Activated T-helper 17 cell treated with anti-CD3 and anti-CD28 coated beads, Interleukin-2, amount 50 U/mL, for 72 hours (primary cell): ENCODE measurements at regions not wholly inside any gene's neighbourhood (a gene's known extent, or its start where the extent isn't known, plus 50 kb on each side); places are given as distances from the start of the nearest gene placed in this dataset.
"Not testable (repeated sequence)": the region's sequence is repeated elsewhere in the genome, so short reads cannot be mapped to it uniquely, and the experiment has no call there.

Experiments used
- ATAC-seq: fragments of 150-1000 bp; cut with Tn5 transposase; replicated peaks from 2 replicates; pipeline ENCODE4 v1.10.0; 2021; ENCODE audit warnings: mild to moderate bottlenecking, moderate library complexity
- H3K27ac Mint-ChIP-seq: one replicate; pipeline ENCODE4 v1.8.0; 2022; ENCODE audit warnings: mixed read lengths
- H3K27me3 Mint-ChIP-seq: one replicate; pipeline ENCODE4 v1.8.0; 2022; ENCODE audit warnings: mixed read lengths
- H3K36me3 Mint-ChIP-seq: one replicate; pipeline ENCODE4 v1.8.0; 2022; ENCODE audit warnings: low read depth, mild to moderate bottlenecking, mixed read lengths
- H3K4me1 Mint-ChIP-seq: one replicate; pipeline ENCODE4 v1.8.0; 2022; ENCODE audit warnings: mixed read lengths
- H3K4me3 Mint-ChIP-seq: one replicate; pipeline ENCODE4 v1.8.0; 2022; ENCODE audit warnings: mild to moderate bottlenecking, mixed read lengths
- H3K9me3 Mint-ChIP-seq: one replicate; pipeline ENCODE4 v1.8.0; 2022; ENCODE audit warnings: mixed read lengths

DNA sequence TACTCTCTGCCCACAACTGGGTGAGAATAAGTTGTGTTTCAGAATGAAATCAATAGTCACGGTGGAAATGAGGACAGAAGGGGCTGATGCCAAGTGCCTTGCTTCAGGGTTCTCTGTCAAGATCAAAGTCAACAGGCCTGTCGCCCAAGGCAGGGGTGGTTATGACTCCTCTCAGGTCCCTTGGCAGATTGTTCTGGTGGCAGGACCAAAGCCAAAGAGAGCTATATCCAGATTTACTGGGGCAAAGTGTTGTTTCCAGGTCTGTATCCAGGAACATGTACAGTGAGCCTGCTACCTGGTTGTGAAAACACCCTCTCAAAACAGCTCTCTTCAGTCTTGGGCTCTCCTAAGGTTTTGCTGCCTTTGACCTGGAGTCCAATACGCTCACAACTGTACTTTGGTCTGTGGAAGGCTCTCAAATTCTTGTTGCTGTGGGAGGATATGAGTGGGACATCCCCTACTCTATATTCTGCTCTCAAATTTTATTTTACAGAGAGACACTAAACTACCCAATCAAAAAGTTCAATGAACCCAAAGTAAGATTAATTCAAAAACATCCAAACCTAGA is 175.1 kb upstream of the ETV3 start:
- Mint-ChIP-seq H3K4me3 (no peak overlapping the region), H3K27ac (no peak overlapping the region), H3K4me1 (no peaks in the 10 kb centered on the region), H3K9me3 (peaks cover 15% of the 10 kb centered on the region), H3K36me3 (no peaks in the 10 kb centered on the region), H3K27me3 (peaks cover 41% of the 10 kb centered on the region)
- no peak for ATAC-seq

DNA sequence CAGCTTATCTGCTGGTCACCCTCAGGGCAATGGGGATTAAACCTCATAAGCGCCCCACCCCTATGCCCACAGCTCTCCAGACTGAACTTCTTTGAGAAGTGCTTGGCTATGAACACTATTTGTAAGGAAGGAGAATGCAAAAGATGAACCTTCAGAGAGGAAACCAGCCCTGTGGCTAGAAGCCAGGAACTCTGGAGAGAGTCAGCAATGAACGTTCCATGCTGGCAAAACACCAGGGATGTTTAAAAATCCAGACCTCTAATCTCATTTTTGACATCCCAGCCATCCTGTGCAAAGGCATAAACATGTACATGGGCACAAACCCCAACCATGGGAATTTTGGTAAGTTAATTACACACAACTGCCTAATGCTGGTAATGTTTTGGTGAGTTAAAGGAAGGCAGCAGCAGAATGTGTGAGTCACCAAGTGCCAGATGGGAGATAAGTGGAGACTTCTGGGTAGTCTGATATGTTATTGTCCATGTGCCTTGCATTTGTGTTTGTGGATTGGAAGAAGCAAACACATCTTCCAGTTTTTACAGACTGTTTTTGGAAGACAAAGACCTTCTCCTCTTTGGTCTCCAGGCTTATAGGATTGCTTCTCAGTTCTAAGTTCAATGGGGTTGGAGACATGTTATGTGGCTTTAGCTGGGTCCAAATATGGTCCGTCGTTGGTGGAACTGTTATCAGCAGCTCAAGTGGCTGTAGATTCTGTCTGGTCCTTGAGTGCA is 174.1 kb upstream of the ETV3 start:
- H3K4me3 Mint-ChIP-seq, result no peak overlapping the region
- H3K9me3 Mint-ChIP-seq, result peaks cover 8% of the 10 kb centered on the region
- H3K36me3 Mint-ChIP-seq, result no peaks in the 10 kb centered on the region
- H3K4me1 Mint-ChIP-seq, result no peaks in the 10 kb centered on the region
- no peak overlapping the region for H3K27ac Mint-ChIP-seq
- H3K27me3 Mint-ChIP-seq, result peaks cover 41% of the 10 kb centered on the region
- ATAC-seq, result no peak

DNA sequence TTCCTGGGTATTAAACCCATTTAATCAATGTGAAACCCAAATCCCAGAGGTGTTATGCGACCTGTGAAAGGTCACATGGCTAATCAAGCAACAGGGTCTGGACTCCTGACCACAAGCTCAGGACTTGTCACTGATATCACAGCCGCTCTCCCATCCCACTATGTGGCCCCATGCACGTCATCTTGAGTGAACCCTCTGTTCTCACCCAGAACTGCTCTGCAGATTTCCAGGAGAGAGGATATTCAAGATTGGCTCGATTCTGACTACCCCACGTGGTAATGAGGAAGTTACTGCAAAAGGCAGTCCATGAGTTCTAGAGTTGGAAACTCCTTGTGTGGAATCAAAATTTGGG is 173.5 kb upstream of the ETV3 start:
- no peaks in the 10 kb centered on the region for H3K36me3 Mint-ChIP-seq
- peaks cover 44% of the 10 kb centered on the region for H3K27me3 Mint-ChIP-seq
- H3K4me3 Mint-ChIP-seq, result no peak overlapping the region
- H3K27ac Mint-ChIP-seq, result no peak overlapping the region
- H3K4me1 Mint-ChIP-seq, result no peaks in the 10 kb centered on the region
- H3K9me3 Mint-ChIP-seq, result peaks cover 5% of the 10 kb centered on the region
- ATAC-seq, result no peak

DNA sequence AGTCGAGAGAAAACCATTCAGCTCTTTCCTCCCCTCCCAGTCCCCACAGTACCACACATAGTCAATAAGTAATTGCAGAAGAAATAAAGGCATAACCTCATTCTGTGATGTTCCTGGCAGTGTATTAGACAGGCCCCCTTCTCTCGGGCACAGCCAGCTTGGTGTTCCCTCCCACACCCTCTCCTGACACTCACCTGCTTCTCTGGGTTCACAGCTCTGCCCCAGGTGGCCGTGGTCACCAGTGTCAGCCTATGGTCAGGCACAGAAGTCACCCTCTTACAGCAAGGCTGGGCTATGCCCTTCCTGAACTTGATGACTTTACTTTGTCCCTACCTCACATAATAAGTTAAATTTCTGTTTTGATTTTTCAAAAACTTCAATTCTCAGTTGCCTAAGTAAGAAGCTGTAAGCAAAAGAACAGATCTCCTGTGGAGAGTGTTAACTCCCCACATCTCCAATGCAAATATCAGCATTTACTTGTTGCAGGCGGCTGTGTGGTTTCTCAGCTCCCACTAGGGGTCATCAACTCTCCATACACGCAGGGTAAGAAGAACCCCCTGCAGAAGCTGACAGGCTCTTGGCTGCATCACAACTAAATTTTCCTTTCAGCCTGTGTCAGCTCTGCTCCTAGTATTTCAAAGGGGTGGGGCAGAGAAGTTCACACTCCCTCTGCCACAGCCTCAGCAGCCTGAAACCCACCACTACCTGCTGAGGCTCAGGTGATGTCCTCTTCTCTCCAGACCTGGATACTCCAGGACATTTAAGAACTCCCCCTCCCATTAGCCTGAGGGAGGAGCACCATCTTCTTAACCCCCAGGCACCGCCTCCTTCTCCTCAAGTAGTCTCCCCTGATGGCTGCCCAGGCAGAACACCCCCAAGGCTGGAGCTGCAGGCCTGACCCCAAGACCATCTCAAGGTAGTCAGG is 172.9 kb upstream of the ETV3 start:
- H3K27ac Mint-ChIP-seq, H3K4me1 Mint-ChIP-seq, H3K9me3 Mint-ChIP-seq, H3K4me3 Mint-ChIP-seq, ATAC-seq, H3K36me3 Mint-ChIP-seq: not testable (repeated sequence)
- H3K27me3 Mint-ChIP-seq, result peaks cover 40% of the 10 kb centered on the region

DNA sequence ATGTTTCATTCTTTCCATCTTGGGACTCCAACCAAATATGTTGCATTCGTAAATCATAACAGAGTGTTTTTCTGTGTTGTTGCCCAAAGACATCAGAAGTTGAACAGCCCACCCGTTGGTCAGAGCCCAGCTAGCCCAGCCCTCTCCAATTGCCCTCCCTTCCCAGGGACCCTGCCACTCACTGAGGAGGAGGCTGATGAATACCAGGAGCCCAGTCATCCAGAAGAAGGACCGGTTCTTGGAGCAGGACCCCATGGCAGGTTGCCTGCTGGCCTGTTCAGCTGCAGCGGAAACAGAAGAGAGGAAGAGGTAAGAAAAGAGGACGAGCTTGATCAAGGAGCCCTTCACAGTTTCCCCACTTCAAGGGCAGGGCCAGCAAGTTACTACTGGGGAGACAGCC is 172.2 kb upstream of the ETV3 start:
- H3K36me3 Mint-ChIP-seq, result no peaks in the 10 kb centered on the region
- H3K4me1 Mint-ChIP-seq, result no peaks in the 10 kb centered on the region
- no peak for ATAC-seq
- no peaks in the 10 kb centered on the region for H3K9me3 Mint-ChIP-seq
- H3K4me3 Mint-ChIP-seq, result no peak overlapping the region
- H3K27me3 Mint-ChIP-seq, result peaks cover 40% of the 10 kb centered on the region
- H3K27ac Mint-ChIP-seq, result no peak overlapping the region

DNA sequence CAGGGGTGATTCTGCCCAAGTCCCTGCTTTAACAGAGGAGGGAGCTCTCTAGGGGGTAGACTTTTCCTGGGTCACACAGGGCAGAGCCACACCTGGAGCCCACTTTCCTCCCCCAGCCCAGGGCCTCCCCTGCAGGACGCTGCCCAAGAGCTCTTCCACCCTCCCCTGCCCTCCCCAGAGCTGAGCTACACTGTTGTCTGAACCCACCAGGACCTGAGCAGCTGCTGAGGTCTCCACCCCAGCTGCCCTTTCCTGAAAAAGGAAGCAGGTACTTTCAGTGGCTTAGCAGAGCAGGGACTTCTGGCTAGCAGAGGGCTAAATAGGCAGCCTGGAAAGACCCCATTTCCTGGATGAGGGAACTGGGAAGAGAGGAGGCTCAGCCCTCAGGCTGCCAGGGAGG is 169.3 kb upstream of the ETV3 start:
- no peak for ATAC-seq
- Mint-ChIP-seq H3K9me3 (no peaks in the 10 kb centered on the region), H3K36me3 (no peaks in the 10 kb centered on the region), H3K27ac (no peak overlapping the region), H3K27me3 (peaks cover 22% of the 10 kb centered on the region), H3K4me3 (no peak overlapping the region), H3K4me1 (no peaks in the 10 kb centered on the region)

DNA sequence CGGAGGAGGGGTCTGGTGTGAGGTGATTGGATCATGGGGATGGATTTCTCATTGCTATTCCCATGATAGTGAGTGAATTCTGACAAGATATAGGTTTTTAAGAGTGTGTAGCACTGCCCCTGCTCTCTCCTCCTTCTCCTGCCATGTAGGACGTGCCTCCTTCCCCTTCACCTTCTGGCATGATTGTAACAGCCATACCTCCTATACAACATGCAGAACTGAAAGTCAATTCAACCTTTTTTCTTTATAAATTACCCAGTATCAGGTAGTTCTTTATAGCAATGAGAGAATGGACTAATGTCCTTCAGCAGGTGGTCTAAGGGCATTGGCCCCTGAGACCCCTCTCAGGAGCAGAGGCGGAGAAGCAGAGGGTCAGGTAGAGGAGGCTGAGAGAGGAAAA is 168.7 kb upstream of the ETV3 start:
- no peak for ATAC-seq
- peaks cover 16% of the 10 kb centered on the region for H3K27me3 Mint-ChIP-seq
- H3K4me3 Mint-ChIP-seq, result no peak overlapping the region
- H3K36me3 Mint-ChIP-seq, result no peaks in the 10 kb centered on the region
- no peak overlapping the region for H3K27ac Mint-ChIP-seq
- H3K4me1 Mint-ChIP-seq, result no peaks in the 10 kb centered on the region
- no peaks in the 10 kb centered on the region for H3K9me3 Mint-ChIP-seq

DNA sequence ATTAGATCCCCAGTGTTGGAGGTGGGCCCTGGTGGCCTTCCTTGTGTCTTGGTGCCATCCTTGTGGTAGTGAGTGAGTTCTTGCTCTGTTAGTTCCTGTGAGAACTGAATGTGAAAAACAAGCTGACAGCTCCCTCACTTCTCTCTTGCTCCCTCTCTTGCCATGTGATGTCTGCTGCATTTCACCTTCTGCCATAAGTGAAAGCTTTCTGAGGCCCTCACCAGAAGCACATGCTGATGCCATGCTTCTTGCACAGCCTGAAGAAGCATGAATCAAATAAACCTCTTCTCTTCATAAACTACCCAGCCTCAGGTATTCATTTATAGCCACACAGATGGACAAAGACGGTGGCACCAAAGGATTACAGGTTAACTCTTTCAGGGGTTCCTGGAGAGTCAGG is 166.1 kb upstream of the ETV3 start:
- H3K27ac Mint-ChIP-seq, result no peak overlapping the region
- H3K4me3 Mint-ChIP-seq, result no peak overlapping the region
- ATAC-seq, result no peak
- no peaks in the 10 kb centered on the region for H3K36me3 Mint-ChIP-seq
- H3K27me3 Mint-ChIP-seq, result peaks cover 3% of the 10 kb centered on the region
- H3K9me3 Mint-ChIP-seq, result no peaks in the 10 kb centered on the region
- H3K4me1 Mint-ChIP-seq, result no peaks in the 10 kb centered on the region

DNA sequence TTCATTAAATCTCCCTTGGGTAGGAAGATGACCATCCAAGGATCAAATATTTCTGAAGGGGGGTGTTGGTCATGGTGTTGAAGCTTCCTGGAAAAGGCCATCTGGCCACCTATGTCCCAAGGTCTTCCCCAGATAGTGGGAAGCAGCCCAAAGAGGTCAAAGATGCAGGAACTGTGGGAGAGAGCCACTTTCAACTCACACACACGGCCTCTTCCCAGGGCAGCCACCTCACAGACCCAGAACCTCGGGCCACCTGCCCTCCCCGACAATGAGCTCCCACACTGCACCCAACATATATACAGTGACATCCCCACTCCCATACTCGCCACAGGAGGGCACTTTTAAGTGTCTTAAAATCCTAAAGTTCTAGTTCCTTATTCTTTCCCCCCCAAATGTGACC is 164.5 kb upstream of the ETV3 start:
- Mint-ChIP-seq H3K27me3 (peaks cover 3% of the 10 kb centered on the region), H3K36me3 (no peaks in the 10 kb centered on the region), H3K9me3 (no peaks in the 10 kb centered on the region), H3K27ac (no peak overlapping the region), H3K4me1 (no peaks in the 10 kb centered on the region), H3K4me3 (no peak overlapping the region)
- no peak for ATAC-seq

DNA sequence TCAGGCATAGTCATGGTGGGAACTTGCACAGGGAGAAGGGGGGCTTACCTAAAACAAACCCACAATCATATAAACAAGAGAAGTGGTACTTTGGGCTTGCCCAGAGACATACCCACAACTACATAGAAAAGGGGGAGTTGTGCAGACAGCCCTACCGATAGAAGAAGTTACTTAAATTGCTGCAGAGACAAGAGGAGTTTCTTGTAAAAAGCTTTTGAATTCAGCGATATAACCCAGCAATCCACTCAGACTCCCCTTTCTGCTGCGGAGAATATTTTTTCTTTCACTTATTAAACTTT is 164.0 kb upstream of the ETV3 start:
- Mint-ChIP-seq H3K4me1 (no peaks in the 10 kb centered on the region), H3K36me3 (no peaks in the 10 kb centered on the region), H3K4me3 (no peak overlapping the region), H3K27me3 (peaks cover 3% of the 10 kb centered on the region), H3K27ac (no peak overlapping the region), H3K9me3 (no peaks in the 10 kb centered on the region)
- no peak for ATAC-seq

DNA sequence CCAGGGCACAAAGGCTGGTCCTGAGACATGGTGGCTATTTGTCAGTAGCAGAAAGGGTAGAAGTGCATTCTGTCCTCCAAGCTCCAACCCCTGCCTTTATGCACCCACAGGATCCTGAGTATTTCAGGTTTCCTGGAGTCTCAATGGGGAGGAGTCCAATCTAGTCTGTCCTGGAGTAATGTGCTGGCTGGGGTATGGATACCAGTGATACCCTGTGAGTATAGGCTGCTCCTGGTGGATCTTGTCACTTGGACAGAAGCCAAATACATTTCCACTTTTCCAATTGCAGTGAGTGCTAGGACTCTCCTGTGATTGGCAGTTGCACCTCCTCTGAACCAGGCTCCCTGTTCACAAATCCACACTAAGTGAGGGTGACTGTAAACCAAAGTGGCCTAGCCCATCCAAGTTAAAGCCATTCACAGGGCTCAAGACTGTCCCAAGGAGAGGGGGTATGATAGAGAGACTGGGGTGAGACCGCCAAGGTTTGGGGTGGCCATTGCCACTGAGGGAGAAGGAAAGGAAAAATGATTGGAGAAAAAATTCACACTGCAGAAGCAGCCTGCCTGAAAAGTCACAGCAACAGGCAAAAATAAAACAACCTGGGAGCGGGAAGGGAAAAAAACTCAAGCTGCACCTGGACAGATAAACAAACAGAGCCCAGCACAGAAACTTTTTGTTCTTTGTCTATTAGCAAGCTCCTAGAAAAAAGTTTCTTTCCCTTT is 163.4 kb upstream of the ETV3 start:
- ATAC-seq, result no peak
- no peak overlapping the region for H3K4me3 Mint-ChIP-seq
- H3K9me3 Mint-ChIP-seq, result no peaks in the 10 kb centered on the region
- H3K4me1 Mint-ChIP-seq, result no peaks in the 10 kb centered on the region
- H3K36me3 Mint-ChIP-seq, result no peaks in the 10 kb centered on the region
- H3K27me3 Mint-ChIP-seq, result peaks cover 5% of the 10 kb centered on the region
- H3K27ac Mint-ChIP-seq, result no peak overlapping the region

DNA sequence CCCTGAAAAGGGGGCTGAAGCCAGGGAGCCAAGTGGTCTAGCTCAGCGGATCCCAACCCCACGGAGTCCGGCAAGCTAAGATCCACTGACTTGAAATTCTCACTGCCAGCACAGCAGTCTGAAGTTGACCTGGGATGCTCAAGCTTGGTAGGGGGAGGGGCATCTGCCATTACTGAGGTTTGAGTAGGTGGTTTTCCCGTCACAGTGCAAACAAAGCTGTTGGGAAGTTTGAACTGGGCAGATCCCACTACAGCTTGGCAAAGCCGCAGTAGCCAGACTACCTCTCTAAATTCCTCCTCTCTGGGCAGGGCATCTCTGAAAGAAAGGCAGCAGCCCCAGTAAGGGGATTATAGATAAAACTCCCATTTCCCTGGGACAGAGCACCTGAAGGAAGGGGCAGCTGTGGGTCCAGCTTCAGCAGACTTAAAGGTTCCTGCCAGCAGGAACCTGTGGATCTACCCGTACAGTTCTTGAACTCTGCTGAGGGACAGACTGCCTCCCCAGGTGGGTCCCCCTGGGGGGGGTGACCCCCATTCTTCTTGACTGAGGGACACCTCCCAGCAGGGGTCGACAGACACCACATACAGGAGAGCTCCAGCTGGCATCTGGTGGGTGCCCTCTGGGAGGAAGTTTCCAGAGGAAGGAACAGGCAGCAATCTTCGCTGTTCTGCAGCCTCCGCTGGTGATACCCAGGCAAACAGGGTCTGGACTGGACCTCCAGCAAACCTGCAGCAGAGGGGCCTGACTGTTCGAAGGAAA is 156.4 kb upstream of the ETV3 start:
- ATAC-seq, H3K27ac Mint-ChIP-seq, H3K4me1 Mint-ChIP-seq: not testable (repeated sequence)

DNA sequence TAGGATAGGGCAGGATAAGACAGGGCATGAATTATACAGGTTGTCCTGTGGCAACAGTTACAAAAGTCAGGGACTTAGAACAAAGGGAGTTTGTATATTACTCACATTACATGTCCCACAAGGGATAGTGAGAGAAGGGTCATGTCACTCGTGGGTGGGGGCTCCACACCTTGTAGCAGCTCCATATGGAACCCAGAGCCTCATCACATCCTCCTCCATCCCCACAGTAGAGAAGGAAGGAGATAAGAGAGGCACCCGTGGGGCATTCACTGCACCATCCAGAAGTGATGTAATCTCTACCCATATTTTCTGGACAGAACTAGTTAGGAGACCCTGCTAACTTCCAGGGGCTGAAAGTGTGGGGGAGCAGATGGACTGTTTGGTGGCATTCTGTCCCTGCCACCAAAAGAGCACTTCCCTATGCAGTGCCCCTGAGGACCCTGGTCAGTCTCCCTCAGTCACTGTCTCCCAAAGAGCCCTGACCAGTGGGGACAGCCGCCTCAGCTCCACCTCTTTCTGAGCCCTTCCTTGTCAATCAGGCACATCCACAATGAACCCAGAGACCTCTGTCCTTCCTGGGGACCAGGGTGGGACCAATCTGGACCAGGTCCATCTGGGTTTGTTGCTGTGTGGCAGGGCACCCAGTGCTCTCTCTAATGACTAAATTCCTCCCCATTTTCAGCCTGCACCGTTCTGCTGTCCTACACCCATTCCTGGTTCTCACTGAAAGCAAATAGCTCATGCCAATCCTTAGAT is 154.8 kb upstream of the ETV3 start:
- no peaks in the 10 kb centered on the region for H3K36me3 Mint-ChIP-seq

More for the DNA sequence above, 156.4 kb upstream of the ETV3 start:
- H3K36me3 Mint-ChIP-seq, H3K9me3 Mint-ChIP-seq, H3K4me3 Mint-ChIP-seq: not testable (repeated sequence)
- H3K27me3 Mint-ChIP-seq, result peaks cover 25% of the 10 kb centered on the region

More for the DNA sequence above, 154.8 kb upstream of the ETV3 start:
- ATAC-seq, result no peak
- Mint-ChIP-seq H3K4me1 (no peaks in the 10 kb centered on the region), H3K27ac (no peak overlapping the region), H3K27me3 (peaks cover 34% of the 10 kb centered on the region), H3K9me3 (no peaks in the 10 kb centered on the region), H3K4me3 (no peak overlapping the region)
